H1 (cell line): ENCODE measurements at regions not wholly inside any gene's neighbourhood (a gene's known extent, or its start where the extent isn't known, plus 50 kb on each side); places are given as distances from the start of the nearest gene placed in this dataset.

Experiments
- CTCF ChIA-PET: fragments of 300-600 bp; sonication (Branson Sonifier 250); formaldehyde crosslinking; loops from one replicate; lab custom pipeline; 2021; ENCODE audit not compliant: partially characterized antibody; lab: Charles Lee
- POLR2A ChIA-PET: fragments of 300-600 bp; sonication (Branson Sonifier 250); formaldehyde crosslinking; loops from one replicate; lab custom pipeline; 2021; ENCODE audit warnings: inconsistent platforms; ENCODE audit not compliant: partially characterized antibody; lab: Charles Lee
- DNase-seq, 2 experiments: peaks; one replicate each; pipeline versions ENCODE4 v3.0.0 to v3.0.0-alpha.2; 2010 to 2022; ENCODE audit warnings: low spot score in 2 of 2, low read depth in 1 of 2, mixed read lengths in 1 of 2
- FAIRE-seq: peaks from 2 replicates; lab custom pipeline; 2011; peaks lifted over from hg19 to GRCh38; lab: Jason Lieb, UNC
- H2AFZ ChIP-seq: 2 replicates; pipeline ENCODE4 v1.8.1; 2012; ENCODE audit warnings: low read length, inconsistent platforms
- H2AK5ac ChIP-seq: 2 replicates; pipeline ENCODE4 v1.6.1; 2013; ENCODE audit warnings: low read depth, low read length
- H2BK120ac ChIP-seq: replicated peaks from 2 replicates; pipeline ENCODE3; 2013; ENCODE audit warnings: low read depth, low read length, inconsistent platforms
- H2BK12ac ChIP-seq: 2 replicates; pipeline ENCODE4 v1.6.1; 2013; ENCODE audit warnings: low read depth, low read length
- H2BK15ac ChIP-seq: 2 replicates; pipeline ENCODE4 v1.6.1; 2013; ENCODE audit warnings: low read length
- H2BK20ac ChIP-seq: 2 replicates; pipeline ENCODE4 v1.6.1; 2013; ENCODE audit warnings: low read length
- H2BK5ac ChIP-seq: 2 replicates; pipeline ENCODE4 v1.6.1; 2013; ENCODE audit warnings: low read depth, low read length
- H3K14ac ChIP-seq: 2 replicates; pipeline ENCODE4 v1.6.1; 2013; ENCODE audit warnings: inconsistent platforms; ENCODE audit not compliant: insufficient read length
- H3K18ac ChIP-seq: 2 replicates; pipeline ENCODE4 v1.6.1; 2013; ENCODE audit warnings: low read length; ENCODE audit errors: extremely low read depth
- H3K23ac ChIP-seq: 2 replicates; pipeline ENCODE4 v1.6.1; 2013; ENCODE audit warnings: inconsistent platforms; ENCODE audit not compliant: insufficient read length
- H3K23me2 ChIP-seq: 2 replicates; pipeline ENCODE4 v1.6.1; 2013; ENCODE audit warnings: low read depth, low read length
- H3K27ac ChIP-seq: 2 replicates; pipeline ENCODE4 v1.6.1; 2011; ENCODE audit warnings: low read depth, low read length, inconsistent platforms
- H3K27me3 ChIP-seq, 4 experiments: replicated peaks in 1 of 4; 1 replicate in 1 of 4; 2 replicates in 3 of 4; pipeline versions ENCODE4 v1.6.1 to v1.8.1; 2011 to 2013; ENCODE audit warnings: low read length in 3 of 4, mild to moderate bottlenecking in 3 of 4, inconsistent platforms in 2 of 4, mixed read lengths in 2 of 4, moderate library complexity in 1 of 4; ENCODE audit not compliant: control insufficient read depth in 3 of 4, insufficient read depth in 3 of 4; ENCODE audit errors: extremely low read depth in 1 of 4
- H3K36me3 ChIP-seq, 4 experiments: 2 replicates each; pipeline versions ENCODE4 v1.6.1 to v1.8.1; 2011 to 2013; ENCODE audit warnings: mild to moderate bottlenecking in 4 of 4, low read length in 3 of 4, moderate library complexity in 2 of 4, control low read depth in 1 of 4, inconsistent platforms in 1 of 4; ENCODE audit not compliant: insufficient read depth in 4 of 4, control insufficient read depth in 2 of 4
- H3K4ac ChIP-seq: replicated peaks from 2 replicates; pipeline ENCODE3; 2013; ENCODE audit warnings: low read length, low read depth, mixed read lengths, inconsistent platforms; ENCODE audit not compliant: insufficient read length
- H3K4me1 ChIP-seq, 4 experiments: replicated peaks in 1 of 4; 1 replicate in 1 of 4; 2 replicates in 3 of 4; pipeline versions ENCODE4 v1.6.1 to v1.8.1; 2011 to 2013; ENCODE audit warnings: low read length in 3 of 4, inconsistent platforms in 2 of 4, mixed read lengths in 1 of 4; ENCODE audit not compliant: insufficient read depth in 4 of 4, control insufficient read depth in 3 of 4
- H3K4me2 ChIP-seq, 2 experiments: 2 replicates each; pipeline versions ENCODE4 v1.6.1 to v1.8.1; 2011 to 2013; ENCODE audit warnings: low read depth in 2 of 2, low read length in 2 of 2, control low read depth in 1 of 2, inconsistent platforms in 1 of 2, mild to moderate bottlenecking in 1 of 2; ENCODE audit not compliant: insufficient read depth in 1 of 2
- H3K4me3 ChIP-seq, 4 experiments: fragments of 200-600, 300-600 bp in 1 of 4; sonication (generic), shearing (Covaris generic), sonication (Bioruptor Twin) in 1 of 4; 2 replicates each; pipeline versions ENCODE4 v1.5.1 to v1.8.1; 2011 to 2016; ENCODE audit warnings: low read length in 4 of 4, low read depth in 3 of 4, control low read depth in 2 of 4, inconsistent platforms in 2 of 4, mild to moderate bottlenecking in 2 of 4, mixed read lengths in 1 of 4, moderate library complexity in 1 of 4; ENCODE audit not compliant: insufficient read depth in 2 of 4; ENCODE audit errors: extremely low read depth in 1 of 4
- H3K56ac ChIP-seq: replicated peaks from 2 replicates; pipeline ENCODE3; 2013; ENCODE audit warnings: low read depth, mild to moderate bottlenecking, mixed read lengths, low read length, inconsistent platforms; ENCODE audit not compliant: insufficient read length
- H3K79me1 ChIP-seq: 2 replicates; pipeline ENCODE4 v1.6.1; 2013; ENCODE audit warnings: low read depth, low read length, control low read depth
- H3K79me2 ChIP-seq, 2 experiments: 2 replicates each; pipeline versions ENCODE4 v1.6.1 to v1.8.1; 2012 to 2013; ENCODE audit warnings: low read length in 2 of 2, mild to moderate bottlenecking in 2 of 2, inconsistent platforms in 1 of 2; ENCODE audit not compliant: insufficient read depth in 2 of 2, control insufficient read depth in 1 of 2
- H3K9ac ChIP-seq, 4 experiments: replicated peaks in 1 of 4; 1 replicate in 1 of 4; 2 replicates in 3 of 4; pipeline versions ENCODE4 v1.6.1 to v1.8.1; 2011 to 2013; ENCODE audit warnings: low read depth in 3 of 4, low read length in 3 of 4, control low read depth in 2 of 4, mild to moderate bottlenecking in 2 of 4, moderate library complexity in 2 of 4, inconsistent platforms in 1 of 4; ENCODE audit errors: extremely low read depth in 1 of 4
- H3K9me3 ChIP-seq, 2 experiments: 2 replicates each; pipeline versions ENCODE4 v1.6.1 to v1.8.1; 2012 to 2013; ENCODE audit warnings: mild to moderate bottlenecking in 2 of 2, moderate library complexity in 2 of 2, control low read depth in 1 of 2, inconsistent platforms in 1 of 2, low read depth in 1 of 2, low read length in 1 of 2, mixed read lengths in 1 of 2; ENCODE audit not compliant: insufficient read depth in 2 of 2
- H4K20me1 ChIP-seq, 2 experiments: replicated peaks in 1 of 2; 2 replicates each; pipeline versions ENCODE3 to v1.8.1; 2011 to 2013; ENCODE audit warnings: inconsistent platforms in 2 of 2, low read length in 2 of 2, mild to moderate bottlenecking in 1 of 2; ENCODE audit not compliant: insufficient read depth in 2 of 2, control insufficient read depth in 1 of 2
- H4K5ac ChIP-seq: 2 replicates; pipeline ENCODE4 v1.6.1; 2013; ENCODE audit warnings: low read length, low read depth, mixed read lengths, inconsistent platforms; ENCODE audit not compliant: insufficient read length
- H4K8ac ChIP-seq: 2 replicates; pipeline ENCODE4 v1.8.0; 2013; ENCODE audit warnings: mild to moderate bottlenecking, moderate library complexity, low read length, inconsistent platforms; ENCODE audit not compliant: insufficient read depth; ENCODE audit errors: extremely low read depth
- H4K91ac ChIP-seq: replicated peaks from 2 replicates; pipeline ENCODE3; 2013; ENCODE audit warnings: low read length, mixed read lengths, inconsistent platforms; ENCODE audit not compliant: insufficient read length
- BCL11A ChIP-seq, 2 experiments: IDR thresholded peaks; one replicate each; pipeline ENCODE4 v1.6.1; 2011; ENCODE audit warnings: low read depth in 2 of 2, low read length in 2 of 2, mild to moderate bottlenecking in 2 of 2
- BRCA1 ChIP-seq: IDR thresholded peaks from 2 replicates; pipeline ENCODE4 v1.6.1; 2012; ENCODE audit warnings: low read depth, low read length, improper control_type of control experiment
- CHD1 ChIP-seq: IDR thresholded peaks from 2 replicates; pipeline ENCODE4 v1.6.1; 2012; ENCODE audit warnings: low read depth, low read length, improper control_type of control experiment
- GABPA ChIP-seq: IDR thresholded peaks from 2 replicates; pipeline ENCODE4 v1.6.1; 2011; ENCODE audit warnings: mild to moderate bottlenecking, low read length, moderate library complexity, borderline replicate concordance; ENCODE audit not compliant: insufficient read depth
- HDAC6 ChIP-seq: IDR thresholded peaks from one replicate; pipeline ENCODE4 v1.7.1; 2012; ENCODE audit warnings: low read depth, mild to moderate bottlenecking, inconsistent platforms, low read length, moderate library complexity
- NANOG ChIP-seq: IDR thresholded peaks from 2 replicates; pipeline ENCODE4 v1.6.1; 2011; ENCODE audit warnings: low read length, low read depth, mild to moderate bottlenecking, inconsistent platforms; ENCODE audit not compliant: insufficient read depth, poor library complexity, severe bottlenecking
- POLR2AphosphoS5 ChIP-seq: IDR thresholded peaks from 2 replicates; pipeline ENCODE4 v1.6.1; 2011; ENCODE audit warnings: low read depth, low read length
- POU5F1 ChIP-seq: IDR thresholded peaks from 2 replicates; pipeline ENCODE4 v1.6.1; 2011; ENCODE audit warnings: low read depth, mild to moderate bottlenecking, low read length, moderate library complexity
- RBBP5 ChIP-seq: IDR thresholded peaks from 2 replicates; pipeline ENCODE4 v1.7.1; 2012; ENCODE audit warnings: low read depth, mild to moderate bottlenecking, inconsistent platforms, low read length, moderate library complexity, borderline replicate concordance
- RNF2 ChIP-seq: fragments of 200-900, 300-1000 bp; sonication (generic); IDR thresholded peaks from 2 replicates; pipeline ENCODE4 v1.7.1; 2016; ENCODE audit warnings: borderline replicate concordance, low read depth, mild to moderate bottlenecking, antibody characterized with exemption, low read length; ENCODE audit not compliant: poor library complexity, severe bottlenecking; ENCODE audit errors: missing control alignments
- SP2 ChIP-seq: IDR thresholded peaks from 2 replicates; pipeline ENCODE4 v1.6.1; 2012; ENCODE audit warnings: mild to moderate bottlenecking, low read length, inconsistent platforms
- WGBS, 2 experiments: shearing (Covaris generic) in 1 of 2; methylation state at CpG; one replicate each; pipeline versions ENCODE4 v1.1.6 to v1.1.7; 2013 to 2015; ENCODE audit warnings: low lambda C conversion rate in 2 of 2, mixed read lengths in 2 of 2, inconsistent platforms in 1 of 2, low coverage in 1 of 2, missing lambda C conversion rate in 1 of 2; ENCODE audit not compliant: insufficient replicate concordance in 2 of 2, insufficient coverage in 1 of 2, insufficient read length in 1 of 2; ENCODE audit errors: extremely low coverage in 1 of 2, missing lambda C conversion rate in 1 of 2; 5-methylcytosine and 5-hydroxymethylcytosine counted together

DNA sequence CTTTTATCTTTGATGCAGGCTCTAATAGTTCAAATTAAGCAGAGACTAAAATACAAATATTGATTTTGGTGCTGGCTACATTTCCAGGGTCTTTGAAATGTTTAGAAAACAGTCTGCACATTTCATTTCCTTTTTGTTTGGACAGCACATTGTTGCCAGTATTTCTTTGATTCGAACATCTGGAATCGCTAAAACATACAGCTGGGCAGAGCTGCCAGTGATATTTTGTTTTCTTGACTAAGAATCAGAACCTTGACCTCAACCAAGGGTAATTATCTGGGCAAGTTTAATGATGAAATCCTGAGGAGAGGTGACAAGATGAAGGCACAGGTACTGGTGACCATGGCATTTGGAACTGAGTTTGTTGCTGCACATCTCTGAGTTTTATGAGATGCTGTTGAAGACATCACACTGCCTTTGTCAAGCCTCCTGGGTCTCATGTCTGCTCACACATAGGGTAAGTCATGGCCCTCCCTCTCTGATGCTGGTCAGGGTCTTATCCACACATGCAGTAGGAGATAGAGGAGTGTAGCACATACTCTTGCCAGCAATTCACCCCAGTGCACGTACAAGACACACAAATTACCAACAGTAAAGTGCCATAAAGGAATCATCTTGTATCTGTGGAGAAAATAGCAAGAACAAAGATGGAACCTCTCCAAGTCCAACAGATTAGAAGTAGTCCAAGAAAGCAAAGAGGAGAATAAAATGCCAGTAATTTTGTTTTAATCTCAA is 391.9 kb downstream of the RND3 start:
- no peak overlapping the region for H2BK120ac ChIP-seq
- DNase-seq (no peak), FAIRE-seq (no peak)
- H4K91ac ChIP-seq: no peak overlapping the region
- CTCF ChIA-PET: no interaction called here
- H3K18ac ChIP-seq: no peak overlapping the region
- H2BK15ac ChIP-seq: no peak overlapping the region
- H3K14ac ChIP-seq: no peak overlapping the region
- POLR2A ChIA-PET: no interaction called here
- no peak overlapping the region for H3K4me3 ChIP-seq
- no peak overlapping the region for H2BK12ac ChIP-seq
- H2AFZ ChIP-seq: peak overlapping the region; percentile 78
- peaks cover 0 to 1% (median 0%) of the 10 kb centered on the region in 4 experiments; a peak in 1 of 7 replicates for H3K27me3 ChIP-seq
- H3K9ac ChIP-seq: no peak overlapping the region
- H3K9me3 ChIP-seq: no peaks in the 10 kb centered on the region
- 97% methylated on average over 3 of the region's 3 CpGs; no CpG with 5 or more reads in 1 of the 2 experiments for WGBS, 2 experiments
- no peaks in the 10 kb centered on the region; a peak in 1 of 8 replicates for H3K36me3 ChIP-seq
- no peaks in the 10 kb centered on the region for H4K20me1 ChIP-seq
- H3K79me1 ChIP-seq: no peaks in the 10 kb centered on the region
- H4K5ac ChIP-seq: no peak overlapping the region
- H3K27ac ChIP-seq: no peak overlapping the region
- no peak overlapping the region for H2BK20ac ChIP-seq
- no peak overlapping the region for H3K23ac ChIP-seq
- no peak overlapping the region for H3K4me2 ChIP-seq
- no peaks in the 10 kb centered on the region for H3K23me2 ChIP-seq
- H2BK5ac ChIP-seq: no peak overlapping the region
- no peak overlapping the region; the same call in 1 of the 2 replicates for H4K8ac ChIP-seq
- H3K4me1 ChIP-seq: no peaks in the 10 kb centered on the region
- H3K79me2 ChIP-seq: no peaks in the 10 kb centered on the region
- no peak overlapping the region for H3K4ac ChIP-seq
- no peak overlapping the region for H3K56ac ChIP-seq
- no peak overlapping the region for H2AK5ac ChIP-seq
- TF ChIP-seq RNF2 (no peak), HDAC6 (no peak), SP2 (no peak), NANOG (no peak), BRCA1 (no peak), CHD1 (no peak), BCL11A (IDR thresholded peaks at IDR 0.05; ENCODE audit: low read depth in 2 of 2, low read length in 2 of 2) (no peak), POU5F1 (no peak), RBBP5 (no peak), GABPA (no peak), POLR2AphosphoS5 (no peak)
